HepG2 (cell line): ENCODE measurements at regions not wholly inside any gene's neighbourhood (a gene's known extent, or its start where the extent isn't known, plus 50 kb on each side); places are given as distances from the start of the nearest gene placed in this dataset.

Experiments
- BCL6 ChIP-seq: IDR thresholded peaks from 2 replicates; pipeline ENCODE4 v1.6.1; 2016; ENCODE audit warnings: missing genetic modification reagents, missing compliant biosample characterization
- SAP130 ChIP-seq: IDR thresholded peaks from 2 replicates; pipeline ENCODE4 v1.6.1; 2016; ENCODE audit warnings: low read depth
- SOX6 ChIP-seq, 2 experiments: fragments of 450-650 bp in 1 of 2; sonication (generic) in 1 of 2; formaldehyde crosslinking in 1 of 2; IDR thresholded peaks; 2 replicates each; pipeline versions ENCODE4 v1.4.0 to v1.6.1; 2017 to 2020; ENCODE audit warnings: antibody characterized with exemption in 1 of 2, mild to moderate bottlenecking in 1 of 2, missing genetic modification reagents in 1 of 2
- ZNF317 ChIP-seq: sonication (generic); formaldehyde crosslinking; IDR thresholded peaks from 2 replicates; pipeline ENCODE4 v1.5.0; 2020; ENCODE audit warnings: mild to moderate bottlenecking, missing genetic modification reagents
- ZNF318 ChIP-seq: sonication (generic); formaldehyde crosslinking; IDR thresholded peaks from 2 replicates; pipeline ENCODE4 v1.4.0; 2020; ENCODE audit warnings: mild to moderate bottlenecking, missing genetic modification reagents
- ZNF749 ChIP-seq: sonication (generic); formaldehyde crosslinking; IDR thresholded peaks from 2 replicates; pipeline ENCODE4 v1.8.0; 2022; ENCODE audit warnings: mild to moderate bottlenecking, missing genetic modification reagents, moderate library complexity, borderline replicate concordance

GRCh38 chr2:45312275-45312674 lies 298.8 kb downstream of the SRBD1 start (continued):
- peak; percentile 53; the same call in 1 of the 2 replicates for TF ChIP-seq ZNF317 (CRISPR knock-in tag)
- no peak for TF ChIP-seq ZNF318 (CRISPR knock-in tag)
- TF ChIP-seq SOX6 (IDR thresholded peaks at IDR 0.05), result no peak
- 0 out of 2 replicates have a peak, but pooled peaks have one; percentile 25 for TF ChIP-seq SOX6 (CRISPR knock-in tag; IDR thresholded peaks at IDR 0.05)
- no peak for TF ChIP-seq ZNF749 (CRISPR knock-in tag)
- TF ChIP-seq SAP130 (CRISPR knock-in tag), result peak; percentile 40
- 0 out of 2 replicates have a peak, but pooled peaks have one; percentile 16 for TF ChIP-seq BCL6 (CRISPR knock-in tag)
